ENCODE measurements at regions not wholly inside any gene's neighbourhood (a gene's known extent, or its start where the extent isn't known, plus 50 kb on each side); places are given as distances from the start of the nearest gene placed in this dataset.

DNA sequence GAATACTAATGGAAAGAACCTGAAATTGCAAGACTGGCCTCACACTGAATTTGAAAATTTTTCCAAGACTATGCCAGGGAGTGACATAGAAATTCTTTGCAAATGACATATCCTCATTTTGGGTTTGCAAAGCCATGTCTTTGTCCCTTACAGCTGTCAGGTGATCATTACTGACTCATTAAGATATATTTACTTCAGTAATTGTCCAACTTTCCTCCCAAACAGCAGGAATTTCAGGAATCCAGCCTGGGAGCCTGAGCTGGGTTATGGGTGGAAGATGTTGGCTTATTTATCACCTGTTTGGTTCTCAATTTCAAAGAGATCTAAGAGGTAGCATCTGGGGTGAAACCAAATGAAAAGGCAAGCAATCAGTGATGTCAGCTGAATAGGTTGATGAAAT is 111.6 kb upstream of the ACP3 start:
- in situ Hi-C loops (cut with MboI; ENCODE audit: low sequenced_read_pairs in 4 of 4) (no loop called here), intact Hi-C loops (cut with DNase I; ENCODE audit: low total_unique reads) (no loop called here)
- Histone ChIP-seq H3K27me3 (peaks cover 0 to under 1% (median 0%) of the 10 kb centered on the region in 3 donors), H3K27ac (no peak overlapping the region), H3K36me3 (no peaks in the 10 kb centered on the region), H3K4me3 (no peak overlapping the region), H3K4me1 (no peaks in the 10 kb centered on the region), H3K9me3 (no peaks in the 10 kb centered on the region)
- ATAC-seq (no peak), DNase-seq (no peak)
- TF ChIP-seq POLR2A (IDR thresholded peaks at IDR 0.05), result no peak
- TF ChIP-seq, protein P1, sequence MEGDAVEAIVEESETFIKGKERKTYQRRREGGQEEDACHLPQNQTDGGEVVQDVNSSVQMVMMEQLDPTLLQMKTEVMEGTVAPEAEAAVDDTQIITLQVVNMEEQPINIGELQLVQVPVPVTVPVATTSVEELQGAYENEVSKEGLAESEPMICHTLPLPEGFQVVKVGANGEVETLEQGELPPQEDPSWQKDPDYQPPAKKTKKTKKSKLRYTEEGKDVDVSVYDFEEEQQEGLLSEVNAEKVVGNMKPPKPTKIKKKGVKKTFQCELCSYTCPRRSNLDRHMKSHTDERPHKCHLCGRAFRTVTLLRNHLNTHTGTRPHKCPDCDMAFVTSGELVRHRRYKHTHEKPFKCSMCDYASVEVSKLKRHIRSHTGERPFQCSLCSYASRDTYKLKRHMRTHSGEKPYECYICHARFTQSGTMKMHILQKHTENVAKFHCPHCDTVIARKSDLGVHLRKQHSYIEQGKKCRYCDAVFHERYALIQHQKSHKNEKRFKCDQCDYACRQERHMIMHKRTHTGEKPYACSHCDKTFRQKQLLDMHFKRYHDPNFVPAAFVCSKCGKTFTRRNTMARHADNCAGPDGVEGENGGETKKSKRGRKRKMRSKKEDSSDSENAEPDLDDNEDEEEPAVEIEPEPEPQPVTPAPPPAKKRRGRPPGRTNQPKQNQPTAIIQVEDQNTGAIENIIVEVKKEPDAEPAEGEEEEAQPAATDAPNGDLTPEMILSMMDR (IDR thresholded peaks at IDR 0.05 in 4 of 5, conservative IDR thresholded peaks at IDR 0.05 in 1 of 5), result no peak

DNA sequence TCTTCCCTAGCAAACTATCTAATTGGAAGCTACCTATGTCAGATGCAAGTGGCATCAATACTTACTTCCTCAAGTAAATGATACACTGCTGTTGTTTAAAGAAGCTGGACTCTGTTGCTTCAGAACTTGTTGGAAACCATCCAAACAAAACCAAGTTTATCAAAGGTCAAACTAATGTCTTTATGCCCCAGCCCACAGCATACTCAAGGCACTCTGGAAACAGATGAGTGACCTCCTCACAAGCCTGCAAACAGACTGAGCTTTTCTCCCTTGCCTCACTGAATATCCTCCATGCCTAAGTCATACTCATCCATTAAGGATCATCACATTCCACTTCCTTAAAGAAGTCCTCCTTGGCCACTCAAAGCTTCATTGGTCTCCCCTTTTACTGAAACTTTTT is 107.4 kb upstream of the ACP3 start:
- H3K4me1 ChIP-seq, result no peaks in the 10 kb centered on the region
- ATAC-seq, result no peak
- no peak overlapping the region for H3K4me3 ChIP-seq
- TF ChIP-seq POLR2A (IDR thresholded peaks at IDR 0.05), result no peak
- TF ChIP-seq, protein P1 (IDR thresholded peaks at IDR 0.05 in 4 of 5, conservative IDR thresholded peaks at IDR 0.05 in 1 of 5), result no peak
- H3K27ac ChIP-seq, result no peak overlapping the region
- no peaks in the 10 kb centered on the region for H3K36me3 ChIP-seq
- in situ Hi-C loops (cut with MboI; ENCODE audit: low sequenced_read_pairs in 4 of 4) (no loop called here), intact Hi-C loops (cut with DNase I; ENCODE audit: low total_unique reads) (no loop called here)
- DNase-seq, result no peak
- H3K9me3 ChIP-seq, result no peaks in the 10 kb centered on the region
- peaks cover 0 to 2% (median 0%) of the 10 kb centered on the region in 3 donors for H3K27me3 ChIP-seq

DNA sequence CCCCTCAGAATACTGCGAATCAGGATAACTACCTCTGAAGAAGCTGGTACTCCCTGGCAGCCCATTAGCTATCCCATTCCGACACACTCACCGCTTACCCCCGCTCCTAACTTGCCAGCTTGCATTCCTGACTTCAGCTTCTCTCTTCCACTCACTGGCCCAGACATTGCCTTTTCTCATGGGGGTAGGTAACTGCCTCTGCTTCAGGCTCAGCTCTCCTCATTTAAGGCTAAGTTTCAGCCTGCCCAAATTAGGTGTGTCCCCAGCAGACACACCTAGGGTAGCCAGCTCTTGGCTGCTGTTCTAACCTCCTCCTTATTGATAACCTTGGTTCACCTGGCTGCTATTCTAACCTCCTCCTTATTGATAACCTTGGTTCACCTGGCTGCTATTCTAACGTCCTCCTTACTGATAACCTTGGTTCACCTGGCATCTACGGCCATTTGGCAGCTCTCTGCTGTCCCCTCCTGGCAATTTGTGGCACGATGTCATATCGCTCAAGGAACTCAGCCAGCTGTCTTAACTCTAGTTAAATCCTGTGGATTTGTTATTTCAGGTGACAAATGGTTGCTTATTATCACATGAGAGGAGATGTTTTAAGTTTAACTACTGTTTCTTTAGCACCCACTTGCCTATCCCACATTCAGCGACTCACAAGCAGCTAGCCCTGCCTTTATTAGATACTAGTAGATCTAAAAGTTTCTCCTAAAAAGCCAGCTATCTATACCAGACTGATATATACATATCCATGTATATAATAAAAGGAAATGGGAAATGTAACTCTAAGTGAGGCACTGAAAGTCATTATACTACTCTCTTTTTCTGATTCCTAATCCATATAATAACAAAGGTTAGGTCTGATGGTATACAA is 106.5 kb upstream of the ACP3 start:
- in situ Hi-C loops (cut with MboI; ENCODE audit: low sequenced_read_pairs in 4 of 4) (no loop called here), intact Hi-C loops (cut with DNase I; ENCODE audit: low total_unique reads) (no loop called here)
- Histone ChIP-seq H3K36me3 (no peaks in the 10 kb centered on the region), H3K27me3 (peaks cover 0 to 2% (median 0%) of the 10 kb centered on the region in 3 donors), H3K4me1 (no peaks in the 10 kb centered on the region), H3K4me3 (no peak overlapping the region), H3K27ac (no peak overlapping the region), H3K9me3 (no peaks in the 10 kb centered on the region)
- DNase-seq (no peak), ATAC-seq (no peak)
- TF ChIP-seq POLR2A (IDR thresholded peaks at IDR 0.05), result no peak
- TF ChIP-seq, protein P1 (IDR thresholded peaks at IDR 0.05 in 4 of 5, conservative IDR thresholded peaks at IDR 0.05 in 1 of 5), result no peak

DNA sequence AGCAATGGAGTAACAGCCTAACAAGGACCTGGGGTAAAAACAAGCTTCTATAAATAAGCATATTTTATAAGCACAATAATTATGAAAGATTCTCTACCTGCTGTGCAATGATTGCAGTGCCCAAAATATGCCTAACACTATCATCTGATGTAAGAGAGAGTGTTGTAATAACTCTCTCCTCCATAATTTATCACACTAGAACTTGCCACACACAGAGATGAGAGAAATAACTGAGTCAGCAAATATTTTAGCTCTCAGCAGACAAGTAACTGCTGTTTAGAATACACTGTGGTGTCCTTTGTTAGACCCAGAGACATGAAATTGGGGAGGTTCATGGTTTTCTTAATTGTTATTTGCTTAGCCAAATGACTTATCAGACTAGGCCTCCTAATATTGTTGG is 105.3 kb upstream of the ACP3 start:
- Histone ChIP-seq H3K4me3 (no peak overlapping the region), H3K27me3 (peaks cover 0 to 2% (median 0%) of the 10 kb centered on the region in 3 donors), H3K9me3 (no peaks in the 10 kb centered on the region), H3K27ac (no peak overlapping the region), H3K4me1 (no peaks in the 10 kb centered on the region), H3K36me3 (no peaks in the 10 kb centered on the region)
- ATAC-seq, result no peak
- DNase-seq, result no peak
- in situ Hi-C loops (cut with MboI; ENCODE audit: low sequenced_read_pairs in 4 of 4), result no loop called here
- TF ChIP-seq, protein P1 (IDR thresholded peaks at IDR 0.05 in 4 of 5, conservative IDR thresholded peaks at IDR 0.05 in 1 of 5), result no peak
- TF ChIP-seq POLR2A (IDR thresholded peaks at IDR 0.05), result no peak
- intact Hi-C loops (cut with DNase I; ENCODE audit: low total_unique reads), result no loop called here
